Psoas muscle (tissue), 7 donors: ENCODE measurements at regions not wholly inside any gene's neighbourhood (a gene's known extent, or its start where the extent isn't known, plus 50 kb on each side); places are given as distances from the start of the nearest gene placed in this dataset.

Experiments
- ATAC-seq, 4 donors: fragments of 200-7000 bp; cut with Tn5 transposase; one replicate each; pipeline ENCODE4 v1.9.1; 2020; ENCODE audit warnings: moderate library complexity in 3 of 4, mild to moderate bottlenecking in 2 of 4
- DNase-seq, 2 donors: peaks; one replicate each; pipeline ENCODE4 v3.0.0-alpha.2; 2020
- H3K27ac ChIP-seq: fragments of 200-600 bp; one replicate; pipeline ENCODE4 v1.8.0; 2022
- H3K27me3 ChIP-seq, 3 donors: fragments of 200-600 bp in 1 of 3; one replicate each; pipeline versions ENCODE4 v1.6.1 to v1.8.0; 2013 to 2022; ENCODE audit warnings: low read length in 2 of 3, mild to moderate bottlenecking in 2 of 3, moderate library complexity in 1 of 3; ENCODE audit not compliant: insufficient read depth in 3 of 3
- H3K36me3 ChIP-seq, 2 donors: fragments of 200-600 bp in 1 of 2; one replicate each; pipeline versions ENCODE4 v1.6.1 to v1.8.0; 2013 to 2022; ENCODE audit warnings: low read depth in 1 of 2, mild to moderate bottlenecking in 1 of 2, moderate library complexity in 1 of 2; ENCODE audit not compliant: insufficient read depth in 1 of 2
- H3K4me1 ChIP-seq: fragments of 200-600 bp; one replicate; pipeline ENCODE4 v1.8.0; 2022
- H3K4me3 ChIP-seq: fragments of 200-600 bp; one replicate; pipeline ENCODE4 v1.8.0; 2022; ENCODE audit warnings: mild to moderate bottlenecking
- H3K9me3 ChIP-seq: fragments of 200-600 bp; one replicate; pipeline ENCODE4 v1.8.0; 2022
- WGBS, 3 donors: extraction: QIAGEN DNeasy Blood & Tissue Kit; methylation state at CpG; one replicate each; pipeline versions ENCODE4 v1.1.6 to v1.1.7; 2013; 5-methylcytosine and 5-hydroxymethylcytosine counted together
- intact Hi-C, 2 donors: fragments of 100-400 bp; cut with DNase I; formaldehyde crosslinking; loops; one replicate each; pipeline versions ENCODE4 v1.11.0 to v1.14.2; 2022
- TF ChIP-seq, protein P1 (sequence below): fragments of 200-600 bp; IDR thresholded peaks from one replicate; pipeline ENCODE4 v1.8.0; 2022; ENCODE audit warnings: antibody characterized with exemption
- donor health status: healthy with polysubstance abuse.
- donor health status: DM: no; HTN: no; CAD: no; lungs with moderate emphysema.
- donor health status: Bipolar disorder and iron deficiency.
- donor health status: healthy.
- donor health status: DM: yes; HTN: yes; CAD: no.
- donor health status: DM: no; HTN: no; CAD: no.
- donor health status: DM: yes; HTN: yes; CAD: no.

DNA sequence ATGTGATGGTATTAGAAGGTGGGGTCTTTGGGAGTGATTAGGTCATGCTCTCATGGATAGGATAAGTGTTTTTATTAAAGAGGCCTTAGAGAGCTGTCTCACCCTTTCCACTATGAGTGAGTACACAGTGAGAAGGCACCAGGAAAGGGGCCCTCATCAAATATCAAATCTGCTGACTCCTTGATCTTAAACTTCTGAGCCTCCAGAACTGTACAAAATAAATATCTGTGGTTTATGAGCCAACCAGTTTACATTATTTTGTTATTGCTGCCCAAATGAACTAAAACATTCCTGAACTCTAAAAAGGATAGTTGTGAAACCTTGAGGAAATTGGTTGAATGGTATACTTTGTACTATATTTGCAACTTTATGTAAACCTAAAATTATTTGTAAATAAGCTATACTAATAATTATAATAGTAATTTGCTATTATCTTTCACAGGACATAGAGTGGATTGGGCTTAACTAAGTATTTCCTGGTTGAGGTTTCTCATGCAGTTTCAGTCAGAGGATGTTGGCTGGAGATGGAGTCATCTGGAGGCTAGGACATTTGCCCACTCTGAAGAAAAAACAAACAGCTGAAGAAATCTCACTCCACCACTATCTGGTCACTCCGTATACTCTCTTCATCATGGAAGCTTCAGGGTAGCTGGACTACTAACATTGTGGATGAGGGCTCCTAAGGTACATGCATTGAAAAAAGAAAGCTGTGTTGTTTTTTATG, 1068.6 kb upstream of the CADM2 start:
- Histone ChIP-seq H3K4me3 (no peak overlapping the region), H3K27me3 (no peaks in the 10 kb centered on the region), H3K27ac (no peak overlapping the region), H3K36me3 (no peaks in the 10 kb centered on the region), H3K9me3 (no peaks in the 10 kb centered on the region), H3K4me1 (peaks cover 1% of the 10 kb centered on the region)
- DNase-seq (no peak), ATAC-seq (no peak)
- TF ChIP-seq, protein P1, sequence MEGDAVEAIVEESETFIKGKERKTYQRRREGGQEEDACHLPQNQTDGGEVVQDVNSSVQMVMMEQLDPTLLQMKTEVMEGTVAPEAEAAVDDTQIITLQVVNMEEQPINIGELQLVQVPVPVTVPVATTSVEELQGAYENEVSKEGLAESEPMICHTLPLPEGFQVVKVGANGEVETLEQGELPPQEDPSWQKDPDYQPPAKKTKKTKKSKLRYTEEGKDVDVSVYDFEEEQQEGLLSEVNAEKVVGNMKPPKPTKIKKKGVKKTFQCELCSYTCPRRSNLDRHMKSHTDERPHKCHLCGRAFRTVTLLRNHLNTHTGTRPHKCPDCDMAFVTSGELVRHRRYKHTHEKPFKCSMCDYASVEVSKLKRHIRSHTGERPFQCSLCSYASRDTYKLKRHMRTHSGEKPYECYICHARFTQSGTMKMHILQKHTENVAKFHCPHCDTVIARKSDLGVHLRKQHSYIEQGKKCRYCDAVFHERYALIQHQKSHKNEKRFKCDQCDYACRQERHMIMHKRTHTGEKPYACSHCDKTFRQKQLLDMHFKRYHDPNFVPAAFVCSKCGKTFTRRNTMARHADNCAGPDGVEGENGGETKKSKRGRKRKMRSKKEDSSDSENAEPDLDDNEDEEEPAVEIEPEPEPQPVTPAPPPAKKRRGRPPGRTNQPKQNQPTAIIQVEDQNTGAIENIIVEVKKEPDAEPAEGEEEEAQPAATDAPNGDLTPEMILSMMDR = no peak
- intact Hi-C loops = no loop called here
- 47 to 67% (median 62%) methylated on average over 1 of the region's 1 CpG for WGBS, 3 donors

DNA sequence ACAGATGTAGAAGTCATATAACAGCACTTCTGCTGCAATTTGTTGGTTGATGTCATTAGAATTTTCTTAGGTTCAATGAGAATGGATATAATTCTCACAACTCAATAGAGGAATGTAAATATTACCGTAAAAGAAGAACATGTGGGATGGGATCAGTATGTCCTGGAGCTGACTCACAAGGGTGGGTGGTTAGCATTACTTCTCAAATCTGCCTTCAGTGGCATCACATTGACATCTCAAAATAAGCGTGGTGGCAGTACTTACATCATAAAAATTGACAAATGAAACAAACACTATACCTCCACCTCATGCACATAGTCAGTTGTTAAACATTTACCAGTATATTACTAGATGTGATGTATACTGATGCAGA, 1068.0 kb upstream of the CADM2 start:
- Histone ChIP-seq H3K27me3 (no peaks in the 10 kb centered on the region), H3K4me1 (peaks cover 7% of the 10 kb centered on the region), H3K36me3 (no peaks in the 10 kb centered on the region), H3K4me3 (no peak overlapping the region), H3K27ac (no peak overlapping the region), H3K9me3 (no peaks in the 10 kb centered on the region)
- WGBS, 3 donors = 85 to 90% (median 87%) methylated on average over 2 of the region's 2 CpGs
- ATAC-seq (no peak), DNase-seq (no peak)
- TF ChIP-seq, protein P1 = no peak
- intact Hi-C loops = no loop called here

DNA sequence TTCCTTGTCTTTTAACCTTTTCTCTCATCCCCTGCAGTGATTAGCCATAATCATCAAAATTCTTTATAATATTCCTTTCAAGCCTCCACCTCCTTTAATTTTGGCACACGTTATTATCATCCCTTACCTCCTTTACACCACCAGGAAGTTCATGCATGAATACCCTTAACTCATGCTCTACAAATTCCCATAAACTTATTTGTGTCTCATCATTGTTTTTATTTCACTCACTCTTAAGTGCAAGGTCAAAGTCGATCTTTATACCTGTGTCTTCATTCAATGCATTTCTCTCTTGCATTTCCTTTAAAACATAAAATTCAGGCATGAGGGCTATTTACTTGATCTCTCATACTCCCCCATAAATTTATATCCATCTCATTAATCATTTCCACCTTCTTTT, 1064.6 kb upstream of the CADM2 start:
- Histone ChIP-seq H3K27me3 (no peaks in the 10 kb centered on the region), H3K4me3 (no peak overlapping the region), H3K4me1 (peaks cover 13% of the 10 kb centered on the region), H3K27ac (no peak overlapping the region), H3K36me3 (no peaks in the 10 kb centered on the region), H3K9me3 (no peaks in the 10 kb centered on the region)
- TF ChIP-seq, protein P1 = no peak
- 79 to 85% (median 84%) methylated on average over 2 of the region's 2 CpGs for WGBS, 3 donors
- DNase-seq (no peak), ATAC-seq (no peak)
- intact Hi-C loops = no loop called here

DNA sequence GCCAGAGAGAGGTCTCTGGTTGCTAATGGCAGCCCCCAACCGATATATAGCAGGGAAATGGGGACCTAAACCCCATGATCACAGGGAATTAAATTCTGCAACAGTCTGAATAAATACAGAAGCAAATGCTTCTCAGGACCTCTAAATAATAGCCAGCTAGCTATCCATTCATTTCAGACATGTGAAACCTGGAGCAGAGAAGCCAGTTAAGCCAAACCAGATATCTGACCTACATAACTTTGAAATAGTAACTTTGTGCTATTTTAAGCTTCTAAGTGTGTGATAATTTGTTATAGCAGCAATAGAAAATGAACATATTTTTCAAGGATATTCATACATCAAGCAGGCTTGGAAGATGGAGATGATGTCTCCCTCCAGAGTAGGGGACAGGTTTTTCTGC, 1062.9 kb upstream of the CADM2 start:
- Histone ChIP-seq H3K27me3 (no peaks in the 10 kb centered on the region), H3K4me1 (peaks cover 13% of the 10 kb centered on the region), H3K36me3 (no peaks in the 10 kb centered on the region), H3K9me3 (peaks cover 3% of the 10 kb centered on the region), H3K4me3 (no peak overlapping the region), H3K27ac (peak overlapping the region; percentile 71)
- intact Hi-C loops = no loop called here
- peak in 3 of 4 donors; percentile 62 to 82 (median 76) for ATAC-seq
- DNase-seq = no peak
- TF ChIP-seq, protein P1 = no peak
- 0 to 12% (median 0%) methylated on average over 1 of the region's 1 CpG for WGBS, 3 donors
